ENCODE measurements at regions not wholly inside any gene's neighbourhood (a gene's known extent, or its start where the extent isn't known, plus 50 kb on each side); places are given as distances from the start of the nearest gene placed in this dataset.

DNA sequence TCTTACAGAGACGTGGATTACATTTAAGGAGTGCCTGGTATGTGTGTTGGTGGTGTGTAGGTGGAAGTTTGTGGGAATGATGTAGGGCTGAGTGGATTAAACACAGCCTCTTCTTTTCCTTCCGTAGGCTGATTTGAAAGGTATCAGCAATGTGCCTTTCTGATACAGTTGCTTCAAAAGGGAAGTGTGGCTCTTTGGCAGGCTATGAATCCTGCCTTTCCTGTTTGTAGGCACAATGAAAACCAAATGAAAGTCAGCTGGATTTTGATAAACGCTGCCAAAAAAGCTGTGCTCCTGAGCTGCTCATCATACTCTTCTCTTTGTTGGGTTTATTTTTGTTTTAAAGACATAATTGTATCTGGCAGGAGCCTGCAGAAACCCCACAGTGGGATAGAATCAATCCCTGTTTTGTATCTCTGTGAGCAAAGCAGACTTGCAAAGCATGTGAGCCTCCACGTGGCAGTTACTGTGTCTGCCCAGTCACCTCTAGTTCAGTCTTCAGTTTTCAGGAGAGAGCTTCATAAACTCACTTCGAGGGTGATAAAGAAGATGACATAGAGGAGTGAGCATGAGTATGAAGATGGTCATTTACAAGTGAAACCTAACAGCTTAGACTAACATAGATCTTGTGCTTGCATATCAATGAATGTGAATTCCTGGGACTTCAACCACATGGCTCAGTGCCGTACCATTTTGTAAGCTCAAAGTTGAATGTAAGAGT is 655.7 kb upstream of the KIRREL3 start:
- no peak for DNase-seq (ENCODE audit: low read depth)
- TF ChIP-seq, protein P1, sequence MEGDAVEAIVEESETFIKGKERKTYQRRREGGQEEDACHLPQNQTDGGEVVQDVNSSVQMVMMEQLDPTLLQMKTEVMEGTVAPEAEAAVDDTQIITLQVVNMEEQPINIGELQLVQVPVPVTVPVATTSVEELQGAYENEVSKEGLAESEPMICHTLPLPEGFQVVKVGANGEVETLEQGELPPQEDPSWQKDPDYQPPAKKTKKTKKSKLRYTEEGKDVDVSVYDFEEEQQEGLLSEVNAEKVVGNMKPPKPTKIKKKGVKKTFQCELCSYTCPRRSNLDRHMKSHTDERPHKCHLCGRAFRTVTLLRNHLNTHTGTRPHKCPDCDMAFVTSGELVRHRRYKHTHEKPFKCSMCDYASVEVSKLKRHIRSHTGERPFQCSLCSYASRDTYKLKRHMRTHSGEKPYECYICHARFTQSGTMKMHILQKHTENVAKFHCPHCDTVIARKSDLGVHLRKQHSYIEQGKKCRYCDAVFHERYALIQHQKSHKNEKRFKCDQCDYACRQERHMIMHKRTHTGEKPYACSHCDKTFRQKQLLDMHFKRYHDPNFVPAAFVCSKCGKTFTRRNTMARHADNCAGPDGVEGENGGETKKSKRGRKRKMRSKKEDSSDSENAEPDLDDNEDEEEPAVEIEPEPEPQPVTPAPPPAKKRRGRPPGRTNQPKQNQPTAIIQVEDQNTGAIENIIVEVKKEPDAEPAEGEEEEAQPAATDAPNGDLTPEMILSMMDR (IDR thresholded peaks at IDR 0.05; ENCODE audit: low read length, missing control alignments), result no peak
- no peak overlapping the region for H3K4me3 ChIP-seq (replicated peaks; ENCODE audit: low read depth, low read length)

DNA sequence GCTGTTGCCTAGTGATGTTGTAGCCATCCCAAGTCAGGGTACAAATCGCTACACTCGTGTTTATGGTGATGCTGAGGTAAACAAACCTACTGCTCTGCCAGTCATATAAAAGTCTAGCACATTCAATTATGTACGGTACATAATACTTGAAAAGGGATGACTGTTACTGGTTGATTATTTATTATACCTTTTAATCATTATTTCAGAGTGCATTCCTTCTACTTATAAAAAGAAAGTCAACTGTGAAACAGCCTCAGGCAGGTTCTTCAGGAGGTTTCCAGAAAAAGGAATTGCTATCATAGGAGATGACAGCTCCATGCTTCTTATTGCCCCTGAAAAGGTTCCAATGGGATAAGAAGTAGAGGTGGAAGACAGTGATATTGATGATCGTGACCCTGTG is 652.5 kb upstream of the KIRREL3 start:
- DNase-seq (ENCODE audit: low read depth), result no peak
- TF ChIP-seq, protein P1 (IDR thresholded peaks at IDR 0.05; ENCODE audit: low read length, missing control alignments), result no peak
- H3K4me3 ChIP-seq (replicated peaks; ENCODE audit: low read depth, low read length), result no peak overlapping the region

DNA sequence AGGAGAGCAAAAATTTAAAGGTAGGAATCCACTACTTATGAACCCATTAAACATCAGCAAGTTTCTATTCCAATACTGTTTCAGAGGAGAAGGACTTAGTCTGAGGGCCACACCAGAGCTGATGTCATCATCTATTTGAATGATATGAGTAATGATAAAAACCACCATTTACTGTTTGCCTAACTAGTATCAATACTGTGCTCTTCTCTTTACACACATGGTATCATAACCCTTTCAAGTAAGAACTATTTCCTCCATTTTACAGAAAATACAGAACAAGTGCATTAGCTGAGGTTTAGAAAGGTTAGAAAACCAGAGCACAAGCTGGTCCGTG is 651.3 kb upstream of the KIRREL3 start:
- no peak overlapping the region for H3K4me3 ChIP-seq (replicated peaks; ENCODE audit: low read depth, low read length)
- DNase-seq (ENCODE audit: low read depth), result no peak
- TF ChIP-seq, protein P1 (IDR thresholded peaks at IDR 0.05; ENCODE audit: low read length, missing control alignments), result no peak

DNA sequence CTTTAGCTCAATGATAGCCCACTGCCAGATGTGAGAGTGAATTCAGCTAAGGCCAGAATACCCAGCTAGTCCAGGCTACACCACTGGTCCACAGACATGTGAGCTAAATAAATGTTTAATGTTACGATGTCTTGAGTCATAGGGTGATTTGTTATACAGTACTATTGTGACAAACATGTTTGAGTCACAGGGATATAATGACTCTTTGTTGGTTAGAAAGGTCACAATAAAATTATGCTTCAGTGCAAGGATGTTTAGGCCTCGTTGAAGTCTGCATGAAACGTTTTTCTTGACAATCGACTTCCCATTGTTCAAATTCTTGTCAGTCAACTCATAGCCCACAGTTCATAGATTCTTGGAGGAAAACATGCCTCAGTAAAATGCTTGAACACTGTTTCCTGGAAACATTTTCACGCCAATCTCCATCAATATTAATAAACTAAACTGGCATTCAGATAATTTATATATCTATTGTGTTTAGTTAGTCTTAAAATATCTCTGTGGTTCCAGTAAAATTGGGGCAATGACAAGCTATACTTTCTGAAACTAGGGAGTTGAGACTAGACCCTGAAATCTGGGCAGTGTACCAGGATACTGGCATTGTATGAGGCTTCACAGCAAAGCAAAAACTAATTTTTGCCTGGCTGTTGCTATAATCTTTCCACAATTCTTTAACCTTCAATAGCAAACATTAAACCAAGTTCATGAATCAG is 650.8 kb upstream of the KIRREL3 start:
- DNase-seq (ENCODE audit: low read depth), result peak; percentile 39

DNA sequence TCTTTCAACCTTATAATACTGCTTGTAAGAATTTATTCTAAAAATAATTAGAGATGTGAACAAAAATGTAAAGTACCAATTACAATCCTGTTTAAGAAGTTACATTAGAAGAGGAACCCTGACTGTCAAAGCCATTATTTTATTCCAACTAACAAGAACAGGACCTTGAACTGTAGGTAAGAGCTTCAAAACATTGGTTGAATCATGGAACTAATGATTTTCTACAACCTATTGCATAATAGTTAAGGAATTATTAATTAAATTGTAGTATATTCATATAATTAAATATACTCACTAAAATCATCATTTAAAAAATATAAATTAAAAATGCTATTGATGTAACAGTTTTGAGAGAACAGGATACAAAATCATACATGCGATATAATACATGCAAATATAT is 649.4 kb upstream of the KIRREL3 start:
- TF ChIP-seq, protein P1 (IDR thresholded peaks at IDR 0.05; ENCODE audit: low read length, missing control alignments), result no peak
- DNase-seq (ENCODE audit: low read depth), result no peak
- no peak overlapping the region for H3K4me3 ChIP-seq (replicated peaks; ENCODE audit: low read depth, low read length)

More for the DNA sequence above, 650.8 kb upstream of the KIRREL3 start:
- TF ChIP-seq, protein P1 (IDR thresholded peaks at IDR 0.05; ENCODE audit: low read length, missing control alignments), result no peak
- H3K4me3 ChIP-seq (replicated peaks; ENCODE audit: low read depth, low read length), result no peak overlapping the region

DNA sequence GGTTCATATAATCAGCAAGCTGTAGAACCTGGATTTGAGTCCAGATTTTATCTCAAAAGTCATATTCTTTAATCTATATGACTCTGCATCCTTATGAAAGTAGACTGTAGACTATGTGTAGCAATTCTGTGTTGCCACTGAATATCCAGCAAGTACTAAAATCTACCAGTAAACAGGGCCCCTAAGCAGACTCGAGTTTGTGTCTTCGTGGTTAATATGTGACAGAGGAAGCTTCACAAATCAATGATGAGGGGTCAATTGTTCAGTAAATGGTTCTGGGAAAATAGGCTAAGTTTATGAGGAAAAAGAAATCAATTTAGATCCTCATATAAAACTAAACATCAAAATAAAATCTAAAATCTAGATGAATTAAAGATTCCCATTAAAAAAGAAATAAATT is 648.5 kb upstream of the KIRREL3 start:
- no peak for DNase-seq (ENCODE audit: low read depth)
- H3K4me3 ChIP-seq (replicated peaks; ENCODE audit: low read depth, low read length), result no peak overlapping the region
- TF ChIP-seq, protein P1 (IDR thresholded peaks at IDR 0.05; ENCODE audit: low read length, missing control alignments), result no peak

Data from fibroblast of pulmonary artery (primary cell).